MM.1S (cell line): ENCODE measurements at regions not wholly inside any gene's neighbourhood (a gene's known extent, or its start where the extent isn't known, plus 50 kb on each side); places are given as distances from the start of the nearest gene placed in this dataset.

Source experiments
- DNase-seq: peaks from one replicate; pipeline ENCODE4 v3.0.0-alpha.2; 2015
- H2AFZ ChIP-seq: fragments of 300-600 bp; sonication (generic); 2 replicates; pipeline ENCODE4 v1.6.0; 2016; ENCODE audit warnings: antibody characterized with exemption, low read length
- H3F3A ChIP-seq: fragments of 300-600 bp; sonication (generic); 2 replicates; pipeline ENCODE4 v1.6.1; 2016; ENCODE audit warnings: mild to moderate bottlenecking, antibody characterized with exemption, low read length, moderate library complexity, mixed read lengths; ENCODE audit not compliant: insufficient read depth
- H3K27ac ChIP-seq: fragments of 300-600 bp; sonication (generic); 2 replicates; pipeline ENCODE4 v1.5.1; 2016; ENCODE audit warnings: mild to moderate bottlenecking, low read length
- H3K27me3 ChIP-seq: fragments of 300-600 bp; sonication (generic); replicated peaks from 2 replicates; pipeline ENCODE4 v1.6.0; 2016; ENCODE audit warnings: low read length; ENCODE audit not compliant: insufficient read depth
- H3K36me3 ChIP-seq: fragments of 300-600 bp; sonication (generic); replicated peaks from 2 replicates; pipeline ENCODE4 v1.6.1; 2016; ENCODE audit warnings: mild to moderate bottlenecking, low read length, mixed read lengths; ENCODE audit not compliant: insufficient read depth
- H3K4me1 ChIP-seq: fragments of 300-600 bp; sonication (generic); 2 replicates; pipeline ENCODE4 v1.6.1; 2016; ENCODE audit warnings: low read length, mixed read lengths
- H3K4me2 ChIP-seq: fragments of 300-600 bp; sonication (generic); 2 replicates; pipeline ENCODE4 v1.6.0; 2016; ENCODE audit warnings: low read depth, low read length
- H3K4me3 ChIP-seq: fragments of 300-600 bp; sonication (generic); 2 replicates; pipeline ENCODE4 v1.5.1; 2016; ENCODE audit warnings: low read length, mixed read lengths
- H3K79me2 ChIP-seq: fragments of 300-600 bp; sonication (generic); 2 replicates; pipeline ENCODE4 v1.6.1; 2016; ENCODE audit warnings: mixed run types, low read length, mixed read lengths
- H3K9ac ChIP-seq: fragments of 300-600 bp; sonication (generic); 2 replicates; pipeline ENCODE4 v1.6.1; 2016; ENCODE audit warnings: low read length, mixed read lengths
- H3K9me2 ChIP-seq: fragments of 300-600 bp; sonication (generic); replicated peaks from 2 replicates; pipeline ENCODE4 v1.6.1; 2016; ENCODE audit warnings: mild to moderate bottlenecking, low read length, mixed read lengths; ENCODE audit not compliant: insufficient read depth
- H3K9me3 ChIP-seq: fragments of 300-600 bp; sonication (generic); replicated peaks from 2 replicates; pipeline ENCODE4 v1.6.1; 2016; ENCODE audit warnings: mild to moderate bottlenecking, low read length, mixed read lengths; ENCODE audit not compliant: insufficient read depth
- H4K20me1 ChIP-seq: fragments of 300-600 bp; sonication (generic); 2 replicates; pipeline ENCODE4 v1.6.1; 2016; ENCODE audit warnings: mild to moderate bottlenecking, low read length, moderate library complexity, mixed read lengths; ENCODE audit not compliant: insufficient read depth
- EZH2 ChIP-seq: fragments of 300-600 bp; sonication (generic); optimal IDR thresholded peaks from 2 replicates; pipeline ENCODE3; 2017; ENCODE audit warnings: low read depth, mild to moderate bottlenecking, antibody characterized with exemption, low read length, mixed read lengths
- EZH2phosphoT487 ChIP-seq: fragments of 300-600 bp; sonication (generic); IDR thresholded peaks from 2 replicates; pipeline ENCODE4 v1.6.1; 2018; ENCODE audit warnings: antibody characterized with exemption, low read length
- TF ChIP-seq, protein P1 (sequence below): fragments of 300-600 bp; sonication (generic); IDR thresholded peaks from 2 replicates; pipeline ENCODE4 v1.5.1; 2016; ENCODE audit warnings: antibody characterized with exemption, low read length, mixed read lengths

DNA sequence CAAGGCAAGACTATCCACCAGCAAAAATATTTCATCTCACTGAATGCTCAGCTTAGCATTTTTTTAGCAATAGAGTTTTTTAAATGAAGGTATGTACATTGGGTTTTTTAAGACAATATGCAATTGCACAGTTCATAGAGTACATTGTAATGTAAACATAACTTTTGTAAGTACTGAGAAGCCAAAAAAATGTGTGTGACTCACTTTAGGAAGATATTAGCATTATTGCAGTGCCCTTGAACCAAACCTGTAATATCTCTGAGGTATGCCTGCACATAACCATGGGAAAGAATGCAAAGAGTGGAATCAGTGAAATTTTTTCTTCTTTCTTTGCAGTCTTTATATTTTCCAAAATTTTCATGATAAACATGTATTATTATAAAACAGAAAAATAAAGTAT is 1533.3 kb upstream of the WWC1 start:
- H3K4me2 ChIP-seq: no peak overlapping the region
- H3K9me2 ChIP-seq: no peaks in the 10 kb centered on the region
- H3K79me2 ChIP-seq: no peaks in the 10 kb centered on the region
- H3K27me3 ChIP-seq: no peaks in the 10 kb centered on the region
- no peak overlapping the region for H3K4me3 ChIP-seq
- H3K9me3 ChIP-seq: no peaks in the 10 kb centered on the region
- H3K9ac ChIP-seq: no peak overlapping the region
- DNase-seq: no peak
- H3K36me3 ChIP-seq: no peaks in the 10 kb centered on the region
- H2AFZ ChIP-seq: no peak overlapping the region
- TF ChIP-seq EZH2 (no peak), EZH2phosphoT487 (no peak)
- TF ChIP-seq, protein P1, sequence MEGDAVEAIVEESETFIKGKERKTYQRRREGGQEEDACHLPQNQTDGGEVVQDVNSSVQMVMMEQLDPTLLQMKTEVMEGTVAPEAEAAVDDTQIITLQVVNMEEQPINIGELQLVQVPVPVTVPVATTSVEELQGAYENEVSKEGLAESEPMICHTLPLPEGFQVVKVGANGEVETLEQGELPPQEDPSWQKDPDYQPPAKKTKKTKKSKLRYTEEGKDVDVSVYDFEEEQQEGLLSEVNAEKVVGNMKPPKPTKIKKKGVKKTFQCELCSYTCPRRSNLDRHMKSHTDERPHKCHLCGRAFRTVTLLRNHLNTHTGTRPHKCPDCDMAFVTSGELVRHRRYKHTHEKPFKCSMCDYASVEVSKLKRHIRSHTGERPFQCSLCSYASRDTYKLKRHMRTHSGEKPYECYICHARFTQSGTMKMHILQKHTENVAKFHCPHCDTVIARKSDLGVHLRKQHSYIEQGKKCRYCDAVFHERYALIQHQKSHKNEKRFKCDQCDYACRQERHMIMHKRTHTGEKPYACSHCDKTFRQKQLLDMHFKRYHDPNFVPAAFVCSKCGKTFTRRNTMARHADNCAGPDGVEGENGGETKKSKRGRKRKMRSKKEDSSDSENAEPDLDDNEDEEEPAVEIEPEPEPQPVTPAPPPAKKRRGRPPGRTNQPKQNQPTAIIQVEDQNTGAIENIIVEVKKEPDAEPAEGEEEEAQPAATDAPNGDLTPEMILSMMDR: no peak
- H4K20me1 ChIP-seq: no peaks in the 10 kb centered on the region
- no peak overlapping the region for H3K27ac ChIP-seq
- no peaks in the 10 kb centered on the region for H3F3A ChIP-seq
- H3K4me1 ChIP-seq: no peaks in the 10 kb centered on the region

DNA sequence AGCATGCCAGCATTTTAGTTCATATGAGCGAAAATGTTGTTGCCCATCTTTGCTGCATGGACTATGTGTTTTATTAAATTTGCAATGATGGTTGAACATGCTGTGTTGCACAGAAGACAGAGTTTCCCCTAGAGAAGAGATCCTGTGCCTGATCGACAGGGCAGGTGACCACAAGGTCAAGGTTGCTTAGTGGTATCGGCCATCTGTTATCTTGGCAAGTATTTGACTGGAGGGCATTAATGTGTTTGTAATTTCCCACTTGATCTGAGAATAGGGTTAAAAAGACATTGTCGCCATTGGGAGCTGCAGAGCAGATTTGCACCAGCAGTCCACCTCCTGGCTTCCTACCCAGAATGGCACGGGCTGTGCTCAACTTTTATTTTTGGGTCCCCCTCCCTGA is 1523.6 kb upstream of the WWC1 start:
- Histone ChIP-seq H3K9me2 (no peaks in the 10 kb centered on the region), H3K9ac (no peak overlapping the region), H3K79me2 (no peaks in the 10 kb centered on the region), H3F3A (no peaks in the 10 kb centered on the region), H3K4me2 (no peak overlapping the region), H2AFZ (no peak overlapping the region), H3K27me3 (no peaks in the 10 kb centered on the region), H3K4me1 (no peaks in the 10 kb centered on the region), H3K27ac (no peak overlapping the region), H3K36me3 (no peaks in the 10 kb centered on the region), H3K4me3 (no peak overlapping the region), H4K20me1 (no peaks in the 10 kb centered on the region), H3K9me3 (no peaks in the 10 kb centered on the region)
- no peak for DNase-seq
- TF ChIP-seq, protein P1: no peak
- TF ChIP-seq EZH2phosphoT487 (no peak), EZH2 (no peak)

DNA sequence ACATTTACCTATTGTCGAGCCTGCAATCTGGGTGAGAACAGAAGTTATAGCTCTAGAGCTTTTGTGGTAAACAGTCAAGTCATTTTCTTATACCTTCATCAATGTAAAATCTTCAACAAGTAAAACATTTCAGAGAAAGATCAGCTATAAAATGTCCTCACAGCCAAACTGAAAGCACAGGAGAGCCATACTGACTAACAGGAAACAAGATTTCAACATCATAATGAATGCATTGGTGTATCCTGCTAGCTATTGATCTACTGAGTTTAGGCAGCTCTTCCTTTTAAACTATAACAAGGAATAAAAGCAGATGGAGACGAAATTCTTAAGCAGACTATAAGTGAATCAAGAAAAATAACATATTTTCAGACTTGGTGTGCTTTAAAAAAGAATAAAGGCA is 1522.9 kb upstream of the WWC1 start:
- Histone ChIP-seq H3K9me3 (no peaks in the 10 kb centered on the region), H3K4me2 (no peak overlapping the region), H3K9ac (no peak overlapping the region), H3K79me2 (no peaks in the 10 kb centered on the region), H4K20me1 (no peaks in the 10 kb centered on the region), H3K4me3 (no peak overlapping the region), H3F3A (no peaks in the 10 kb centered on the region), H3K27ac (no peak overlapping the region), H3K36me3 (no peaks in the 10 kb centered on the region), H2AFZ (no peak overlapping the region), H3K9me2 (no peaks in the 10 kb centered on the region), H3K27me3 (no peaks in the 10 kb centered on the region), H3K4me1 (no peaks in the 10 kb centered on the region)
- DNase-seq: no peak
- TF ChIP-seq, protein P1: no peak
- no peak for TF ChIP-seq EZH2
- TF ChIP-seq EZH2phosphoT487: no peak
